ENCODE measurements at regions not wholly inside any gene's neighbourhood (a gene's known extent, or its start where the extent isn't known, plus 50 kb on each side); places are given as distances from the start of the nearest gene placed in this dataset.

- Histone ChIP-seq H3K9ac (ENCODE audit: low read length) (no peak overlapping the region), H3K36me3 (ENCODE audit: insufficient read depth, low read length) (no peaks in the 10 kb centered on the region), H2AFZ (ENCODE audit: low read depth, low read length) (no peak overlapping the region), H3K4me3 (ENCODE audit: low read length) (no peak overlapping the region), H3K79me2 (replicated peaks; ENCODE audit: insufficient read depth, low read length) (no peaks in the 10 kb centered on the region), H3K9me2 (ENCODE audit: insufficient read depth, low read length) (no peaks in the 10 kb centered on the region), H3K27me3 (ENCODE audit: insufficient read depth, low read depth, low read length) (no peaks in the 10 kb centered on the region), H3K27ac (ENCODE audit: low read length) (no peak overlapping the region), H3K4me2 (ENCODE audit: low read length) (no peak overlapping the region), H3K9me3 (ENCODE audit: low read length) (no peaks in the 10 kb centered on the region), H3F3A (ENCODE audit: insufficient read depth, low read length, poor library complexity, severe bottlenecking) (no peaks in the 10 kb centered on the region), H4K20me1 (ENCODE audit: insufficient read depth) (no peaks in the 10 kb centered on the region)
- TF ChIP-seq EP300 (conservative IDR thresholded peaks at IDR 0.05; ENCODE audit: poor library complexity, severe bottlenecking) (no peak), EZH2 (IDR thresholded peaks at IDR 0.05; ENCODE audit: borderline replicate concordance, insufficient read depth, low read length, poor library complexity, severe bottlenecking) (no peak), POLR2AphosphoS5 (IDR thresholded peaks at IDR 0.05) (no peak), TAF1 (IDR thresholded peaks at IDR 0.05; ENCODE audit: low read depth) (no peak), MXI1 (conservative IDR thresholded peaks at IDR 0.05; ENCODE audit: poor library complexity, severe bottlenecking) (no peak), RAD21 (conservative IDR thresholded peaks at IDR 0.05) (no peak), SMC3 (conservative IDR thresholded peaks at IDR 0.05; ENCODE audit: poor library complexity) (no peak)
- TF ChIP-seq, protein P1, sequence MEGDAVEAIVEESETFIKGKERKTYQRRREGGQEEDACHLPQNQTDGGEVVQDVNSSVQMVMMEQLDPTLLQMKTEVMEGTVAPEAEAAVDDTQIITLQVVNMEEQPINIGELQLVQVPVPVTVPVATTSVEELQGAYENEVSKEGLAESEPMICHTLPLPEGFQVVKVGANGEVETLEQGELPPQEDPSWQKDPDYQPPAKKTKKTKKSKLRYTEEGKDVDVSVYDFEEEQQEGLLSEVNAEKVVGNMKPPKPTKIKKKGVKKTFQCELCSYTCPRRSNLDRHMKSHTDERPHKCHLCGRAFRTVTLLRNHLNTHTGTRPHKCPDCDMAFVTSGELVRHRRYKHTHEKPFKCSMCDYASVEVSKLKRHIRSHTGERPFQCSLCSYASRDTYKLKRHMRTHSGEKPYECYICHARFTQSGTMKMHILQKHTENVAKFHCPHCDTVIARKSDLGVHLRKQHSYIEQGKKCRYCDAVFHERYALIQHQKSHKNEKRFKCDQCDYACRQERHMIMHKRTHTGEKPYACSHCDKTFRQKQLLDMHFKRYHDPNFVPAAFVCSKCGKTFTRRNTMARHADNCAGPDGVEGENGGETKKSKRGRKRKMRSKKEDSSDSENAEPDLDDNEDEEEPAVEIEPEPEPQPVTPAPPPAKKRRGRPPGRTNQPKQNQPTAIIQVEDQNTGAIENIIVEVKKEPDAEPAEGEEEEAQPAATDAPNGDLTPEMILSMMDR (IDR thresholded peaks at IDR 0.05; ENCODE audit: poor library complexity, severe bottlenecking): no peak
- TF ChIP-seq, protein P2, sequence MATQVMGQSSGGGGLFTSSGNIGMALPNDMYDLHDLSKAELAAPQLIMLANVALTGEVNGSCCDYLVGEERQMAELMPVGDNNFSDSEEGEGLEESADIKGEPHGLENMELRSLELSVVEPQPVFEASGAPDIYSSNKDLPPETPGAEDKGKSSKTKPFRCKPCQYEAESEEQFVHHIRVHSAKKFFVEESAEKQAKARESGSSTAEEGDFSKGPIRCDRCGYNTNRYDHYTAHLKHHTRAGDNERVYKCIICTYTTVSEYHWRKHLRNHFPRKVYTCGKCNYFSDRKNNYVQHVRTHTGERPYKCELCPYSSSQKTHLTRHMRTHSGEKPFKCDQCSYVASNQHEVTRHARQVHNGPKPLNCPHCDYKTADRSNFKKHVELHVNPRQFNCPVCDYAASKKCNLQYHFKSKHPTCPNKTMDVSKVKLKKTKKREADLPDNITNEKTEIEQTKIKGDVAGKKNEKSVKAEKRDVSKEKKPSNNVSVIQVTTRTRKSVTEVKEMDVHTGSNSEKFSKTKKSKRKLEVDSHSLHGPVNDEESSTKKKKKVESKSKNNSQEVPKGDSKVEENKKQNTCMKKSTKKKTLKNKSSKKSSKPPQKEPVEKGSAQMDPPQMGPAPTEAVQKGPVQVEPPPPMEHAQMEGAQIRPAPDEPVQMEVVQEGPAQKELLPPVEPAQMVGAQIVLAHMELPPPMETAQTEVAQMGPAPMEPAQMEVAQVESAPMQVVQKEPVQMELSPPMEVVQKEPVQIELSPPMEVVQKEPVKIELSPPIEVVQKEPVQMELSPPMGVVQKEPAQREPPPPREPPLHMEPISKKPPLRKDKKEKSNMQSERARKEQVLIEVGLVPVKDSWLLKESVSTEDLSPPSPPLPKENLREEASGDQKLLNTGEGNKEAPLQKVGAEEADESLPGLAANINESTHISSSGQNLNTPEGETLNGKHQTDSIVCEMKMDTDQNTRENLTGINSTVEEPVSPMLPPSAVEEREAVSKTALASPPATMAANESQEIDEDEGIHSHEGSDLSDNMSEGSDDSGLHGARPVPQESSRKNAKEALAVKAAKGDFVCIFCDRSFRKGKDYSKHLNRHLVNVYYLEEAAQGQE (IDR thresholded peaks at IDR 0.05; ENCODE audit: borderline replicate concordance): no peak
These were observed 371.2 kb downstream of the VPS13C start for GRCh38 chr15:61689067-61689466.

- Histone ChIP-seq H3K27me3 (ENCODE audit: insufficient read depth, low read depth, low read length) (no peaks in the 10 kb centered on the region), H4K20me1 (ENCODE audit: insufficient read depth) (no peaks in the 10 kb centered on the region), H3K4me2 (ENCODE audit: low read length) (no peak overlapping the region), H3K79me2 (replicated peaks; ENCODE audit: insufficient read depth, low read length) (no peaks in the 10 kb centered on the region), H3K27ac (ENCODE audit: low read length) (no peak overlapping the region), H3F3A (ENCODE audit: insufficient read depth, low read length, poor library complexity, severe bottlenecking) (no peaks in the 10 kb centered on the region), H3K4me3 (ENCODE audit: low read length) (no peak overlapping the region), H3K9me2 (ENCODE audit: insufficient read depth, low read length) (no peaks in the 10 kb centered on the region), H3K9me3 (ENCODE audit: low read length) (no peaks in the 10 kb centered on the region), H2AFZ (ENCODE audit: low read depth, low read length) (no peak overlapping the region), H3K9ac (ENCODE audit: low read length) (no peak overlapping the region), H3K36me3 (ENCODE audit: insufficient read depth, low read length) (no peaks in the 10 kb centered on the region)
- TF ChIP-seq POLR2AphosphoS5 (IDR thresholded peaks at IDR 0.05) (no peak), EP300 (conservative IDR thresholded peaks at IDR 0.05; ENCODE audit: poor library complexity, severe bottlenecking) (no peak), TAF1 (IDR thresholded peaks at IDR 0.05; ENCODE audit: low read depth) (no peak), EZH2 (IDR thresholded peaks at IDR 0.05; ENCODE audit: borderline replicate concordance, insufficient read depth, low read length, poor library complexity, severe bottlenecking) (no peak), RAD21 (conservative IDR thresholded peaks at IDR 0.05) (no peak), SMC3 (conservative IDR thresholded peaks at IDR 0.05; ENCODE audit: poor library complexity) (no peak), MXI1 (conservative IDR thresholded peaks at IDR 0.05; ENCODE audit: poor library complexity, severe bottlenecking) (no peak)
- TF ChIP-seq, protein P1 (IDR thresholded peaks at IDR 0.05; ENCODE audit: poor library complexity, severe bottlenecking): no peak
- TF ChIP-seq, protein P2 (IDR thresholded peaks at IDR 0.05; ENCODE audit: borderline replicate concordance): no peak
These were observed 372.6 kb downstream of the VPS13C start for GRCh38 chr15:61687651-61688050.

All from neural cell (in vitro differentiated cells).